NCI-H526 (cell line): ENCODE measurements at regions not wholly inside any gene's neighbourhood (a gene's known extent, or its start where the extent isn't known, plus 50 kb on each side); places are given as distances from the start of the nearest gene placed in this dataset.

Experiments
- DNase-seq, 2 experiments: peaks; one replicate each; lab custom pipeline; 2025; lab: John Stamatoyannopoulos, UW

DNA sequence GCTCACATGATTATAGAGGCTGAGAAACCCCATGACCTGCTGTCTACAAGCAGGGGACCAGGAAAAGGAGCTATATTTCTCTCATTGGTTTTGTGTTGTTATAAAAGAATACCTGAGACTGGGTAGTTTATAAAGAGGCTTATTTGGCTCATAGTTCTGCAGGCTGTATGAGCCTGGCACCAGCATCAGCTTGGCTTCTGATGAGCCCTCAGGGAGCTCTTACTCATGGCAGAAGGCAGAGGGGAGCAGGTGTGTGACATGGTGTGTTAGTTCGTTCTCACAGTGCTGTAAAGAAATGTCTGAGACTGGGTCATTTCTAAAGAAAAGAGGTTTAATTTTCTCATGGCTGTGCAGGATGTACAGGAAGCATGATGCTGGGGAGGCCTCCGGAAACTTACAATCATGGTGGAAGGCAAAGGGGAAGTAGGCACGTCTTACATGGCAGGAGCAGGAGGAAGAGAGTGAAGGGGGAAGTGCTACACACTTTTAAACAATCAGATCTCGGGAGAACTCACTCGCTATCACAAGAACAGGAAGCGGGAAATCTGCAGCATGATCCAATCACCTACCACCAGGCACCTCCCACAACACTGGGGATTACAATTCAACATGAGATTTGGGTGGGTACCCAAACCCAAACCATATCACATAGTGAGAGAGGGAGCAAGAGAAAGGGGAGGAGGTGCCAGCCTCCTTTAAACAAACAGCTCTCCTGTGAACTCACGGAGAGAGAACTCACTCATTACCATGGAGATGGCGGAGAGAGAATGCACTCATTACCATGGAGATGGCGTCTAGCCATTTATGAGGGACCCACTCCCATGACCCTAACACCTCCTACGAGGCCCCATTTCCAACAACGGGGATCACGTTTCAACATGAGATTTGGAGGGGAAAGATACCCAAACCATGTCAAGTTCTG, 133.4 kb downstream of the JCAD start:
- no peak for DNase-seq

DNA sequence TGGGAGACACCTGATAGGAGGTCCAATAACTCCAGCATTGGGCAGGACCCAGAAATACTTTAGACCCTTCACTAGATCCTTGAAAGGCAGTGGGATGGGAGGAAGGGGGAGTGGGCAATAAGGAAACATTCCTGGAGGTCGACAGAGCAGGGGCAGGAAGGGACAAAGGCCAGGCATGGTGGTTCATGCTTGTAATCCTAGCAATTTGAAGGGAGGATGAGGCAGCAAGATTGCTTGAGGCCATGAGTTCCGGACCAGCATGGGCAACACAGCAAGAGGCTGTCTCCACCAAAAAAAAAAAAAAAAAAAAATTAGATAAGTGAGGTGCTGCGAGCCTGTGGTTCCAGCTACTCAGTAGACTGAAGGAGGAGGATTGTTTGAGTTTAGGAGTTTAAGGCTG, 134.9 kb downstream of the JCAD start:
- DNase-seq: no peak

DNA sequence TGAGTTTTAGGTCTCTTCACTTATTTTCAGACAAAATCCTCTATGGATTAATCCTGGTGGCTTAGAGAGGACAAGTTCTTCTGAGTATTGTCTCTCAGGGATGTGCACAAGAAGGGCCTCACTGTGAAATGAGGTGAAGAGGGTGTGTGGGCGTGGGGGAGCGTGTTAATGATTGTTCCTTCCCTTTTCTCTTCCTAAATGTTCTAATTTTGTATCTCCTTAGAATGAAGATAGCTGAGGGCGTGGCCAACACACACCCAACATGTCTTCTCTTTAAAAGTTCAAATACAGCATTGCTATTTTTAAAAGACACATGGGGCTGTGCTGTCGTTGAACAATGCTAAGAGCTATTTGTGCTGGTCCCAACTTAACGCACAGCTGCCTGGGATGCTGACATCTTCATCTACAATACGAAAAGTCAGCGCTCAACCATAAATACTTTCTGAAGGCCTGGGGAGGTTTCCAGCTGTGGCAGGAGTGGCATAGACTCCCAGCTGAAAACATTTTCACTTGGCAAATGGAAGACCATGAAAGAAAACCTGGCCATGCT, 135.9 kb downstream of the JCAD start:
- DNase-seq: no peak

DNA sequence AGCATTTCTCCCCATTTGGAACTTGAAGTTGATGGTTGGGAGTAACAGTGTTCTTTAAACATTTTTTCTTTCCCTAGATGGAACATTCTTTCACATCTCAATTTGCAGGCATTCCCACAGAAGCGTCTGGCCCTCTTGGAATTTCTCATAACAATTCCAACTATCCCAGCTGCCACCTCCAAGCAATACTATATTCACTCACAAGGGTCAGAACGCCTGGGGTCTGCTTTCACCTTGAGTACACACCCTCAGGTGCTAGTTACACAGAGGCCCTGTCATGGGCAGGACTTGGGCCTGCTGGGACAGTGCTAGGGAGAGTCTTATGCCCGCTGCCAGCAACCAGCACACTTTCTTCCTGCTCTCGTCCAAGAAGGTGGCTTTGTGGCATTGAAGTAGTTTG, 136.5 kb downstream of the JCAD start:
- DNase-seq: no peak

DNA sequence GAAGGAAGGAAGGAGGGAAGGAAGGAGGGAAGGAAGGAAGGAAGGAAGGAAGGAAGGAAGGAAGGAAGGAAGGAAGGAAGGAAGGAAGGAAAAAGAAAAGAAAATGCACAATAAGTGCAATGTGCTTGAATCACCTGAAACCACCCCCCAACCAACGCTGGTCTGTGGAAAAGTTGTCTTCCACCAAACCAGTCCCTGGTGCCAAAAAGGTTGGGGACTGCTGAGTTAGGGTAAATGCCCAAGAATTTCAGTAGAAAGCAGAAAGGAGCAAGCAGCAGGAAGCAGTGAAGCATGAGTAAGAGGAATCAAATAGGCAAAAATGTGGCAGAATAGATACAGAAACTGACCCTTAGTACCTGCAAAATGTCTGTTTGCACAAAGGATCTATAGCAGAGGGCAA, 137.2 kb downstream of the JCAD start:
- no peak for DNase-seq

DNA sequence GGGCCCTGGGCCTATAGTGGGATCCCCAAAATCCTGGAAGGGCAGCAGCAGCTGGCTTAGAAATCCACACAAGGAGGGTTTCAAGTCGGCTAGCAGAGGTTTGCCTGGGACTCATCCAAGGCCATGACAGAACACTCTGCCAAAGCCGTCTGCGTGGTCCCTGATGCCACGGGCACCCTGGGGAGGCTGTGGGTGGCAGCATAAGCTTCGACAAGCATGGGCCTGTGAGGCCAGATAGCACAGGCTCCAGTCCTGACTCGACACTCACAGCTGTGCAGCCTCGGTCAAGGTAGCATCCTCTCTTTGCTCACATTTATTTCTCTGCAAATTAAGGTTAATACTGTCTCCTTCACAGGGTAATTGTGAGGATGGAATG, 138.3 kb downstream of the JCAD start:
- DNase-seq: no peak

DNA sequence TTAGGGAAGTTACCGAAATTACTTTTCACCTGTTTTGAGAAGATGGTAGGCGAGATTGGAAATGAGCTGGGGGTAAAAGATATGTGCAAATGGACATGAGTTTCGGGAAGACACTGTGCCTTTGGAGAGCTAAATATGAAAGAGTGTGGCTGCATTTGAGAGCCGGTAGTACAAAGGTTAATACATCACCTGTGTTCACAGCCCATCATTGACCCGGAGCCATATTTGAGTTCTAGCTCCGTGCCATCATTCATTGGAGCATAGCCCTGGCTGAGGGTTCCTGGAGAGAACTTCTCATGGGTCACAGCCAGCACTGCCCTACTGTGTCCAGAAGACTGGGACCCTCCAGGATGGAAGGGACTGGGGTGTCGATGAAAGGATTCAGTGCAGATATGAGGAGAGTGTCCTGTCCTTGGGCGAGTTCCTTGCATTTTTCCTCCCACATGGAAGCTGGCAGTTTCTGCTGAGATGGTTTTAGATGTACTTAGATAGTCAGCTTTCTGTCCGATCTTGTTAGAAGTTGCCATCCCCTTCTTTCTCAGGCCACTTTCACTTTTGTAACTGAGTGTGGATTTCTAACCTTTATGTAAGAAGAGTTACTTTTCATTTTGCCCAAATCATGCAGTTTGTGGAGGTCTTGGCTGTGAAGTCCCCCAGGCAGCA, 138.8 kb downstream of the JCAD start:
- no peak for DNase-seq

DNA sequence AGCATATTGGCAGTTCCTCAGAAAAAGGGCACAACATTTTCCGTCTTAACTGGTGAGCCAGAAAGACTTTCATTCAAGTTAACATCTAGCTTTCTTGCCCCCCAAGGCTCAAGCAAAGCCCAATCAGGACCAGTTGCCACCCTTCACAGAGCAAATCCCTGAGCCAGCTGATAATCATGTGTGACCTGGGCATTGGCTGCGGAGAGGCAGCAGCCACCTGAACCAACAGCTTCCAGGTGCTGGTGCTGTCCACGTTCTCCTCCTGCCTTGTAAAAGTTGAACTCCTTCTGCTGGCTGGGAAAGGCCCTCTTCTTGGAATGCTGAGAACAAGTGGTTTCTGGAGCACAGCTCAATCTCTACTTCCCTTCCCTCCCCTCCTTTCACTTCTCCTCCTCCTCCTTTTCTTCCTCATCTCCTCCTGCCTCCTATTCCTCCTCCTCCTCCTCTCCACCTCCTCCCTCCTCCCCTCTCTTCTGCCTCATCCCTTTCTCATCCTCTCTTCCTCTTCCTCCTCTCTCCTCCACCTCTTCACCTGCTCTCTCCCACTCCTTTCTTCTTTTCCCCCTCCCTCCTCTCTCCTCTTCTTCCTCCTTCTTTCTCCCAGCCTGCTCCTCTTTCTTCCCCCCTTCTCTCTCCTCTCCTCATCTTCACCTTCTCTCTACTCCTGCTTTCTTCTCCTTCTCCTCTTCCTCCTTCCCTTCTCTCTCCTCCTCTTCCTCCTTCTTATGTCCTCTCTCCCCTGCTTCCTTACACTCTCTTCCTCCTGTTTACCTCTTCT, 140.6 kb downstream of the JCAD start:
- DNase-seq: no peak

DNA sequence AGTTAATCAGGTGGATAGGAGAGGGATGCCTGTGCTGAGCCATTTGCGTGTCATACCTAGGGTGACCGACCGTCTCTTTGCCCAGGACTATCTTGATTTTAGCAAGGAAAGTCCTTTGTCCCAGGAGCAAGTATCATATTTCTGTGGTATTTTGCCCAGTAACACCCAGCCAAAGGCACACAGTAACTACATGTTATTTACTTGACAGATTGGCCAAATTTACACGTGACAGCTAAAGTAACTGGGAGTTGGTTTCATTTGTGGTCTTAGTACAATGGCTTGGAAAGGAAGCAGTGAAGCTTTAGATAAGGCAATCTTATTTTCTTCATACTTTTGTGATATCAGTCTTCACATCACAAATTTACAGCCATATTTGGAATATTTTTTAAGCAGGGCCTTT, 142.1 kb downstream of the JCAD start:
- DNase-seq: no peak

DNA sequence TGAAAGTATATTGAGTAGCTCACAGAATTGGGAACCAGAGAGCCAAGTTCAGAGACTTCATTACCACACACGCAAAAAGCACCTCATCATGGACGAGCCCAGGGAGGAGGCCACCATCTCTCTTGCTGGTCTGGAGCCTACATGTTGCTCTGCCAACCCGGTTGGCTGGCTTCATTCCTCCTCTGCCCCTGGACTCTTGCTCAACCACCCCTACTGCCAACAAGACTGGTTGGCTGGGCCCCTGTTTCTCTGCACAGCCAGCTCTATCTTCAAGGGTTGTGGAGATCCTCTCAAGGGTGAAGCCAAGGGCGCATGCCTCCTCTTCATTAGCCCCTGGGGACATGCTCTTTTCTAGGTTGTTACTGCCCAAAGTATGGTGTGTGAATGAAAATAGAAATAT, 142.7 kb downstream of the JCAD start:
- DNase-seq: no peak

DNA sequence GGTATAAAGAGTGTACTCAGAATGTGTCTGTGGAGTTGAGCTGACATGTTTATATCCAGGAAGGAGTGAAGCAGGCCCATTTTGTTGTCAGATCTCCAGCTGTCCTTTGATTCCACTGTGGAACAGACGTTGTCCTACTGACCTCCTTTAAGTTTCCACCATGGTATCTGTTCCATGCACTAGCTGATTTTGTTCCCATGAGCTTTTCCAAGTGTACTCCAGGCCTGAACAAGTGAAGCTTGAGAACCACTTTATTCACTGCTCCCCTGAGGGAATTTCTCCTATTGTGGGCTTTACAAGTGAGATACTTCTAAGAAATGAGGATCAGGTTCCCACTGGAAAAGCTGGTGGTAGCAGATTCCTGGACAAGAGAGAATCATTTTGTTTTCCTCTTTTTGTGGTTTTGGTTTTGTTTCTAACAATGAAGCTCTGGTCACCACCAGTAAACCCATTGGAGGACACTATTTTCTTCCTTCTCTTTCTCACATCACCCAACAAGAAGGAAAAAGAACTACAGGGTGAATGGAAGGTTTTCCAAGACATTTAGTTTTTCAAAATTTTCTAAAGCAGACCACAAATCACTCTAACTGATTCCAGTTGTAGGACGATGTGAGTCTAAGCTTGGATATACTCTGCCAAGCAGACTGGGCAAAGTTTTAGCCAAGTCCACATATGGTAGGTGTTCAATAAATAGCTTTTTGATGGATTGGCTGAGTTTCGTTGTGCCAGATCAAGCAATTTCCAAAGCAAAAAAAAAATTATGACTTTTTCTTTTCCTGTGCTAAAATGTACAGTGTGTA, 144.2 kb downstream of the JCAD start:
- DNase-seq: no peak

DNA sequence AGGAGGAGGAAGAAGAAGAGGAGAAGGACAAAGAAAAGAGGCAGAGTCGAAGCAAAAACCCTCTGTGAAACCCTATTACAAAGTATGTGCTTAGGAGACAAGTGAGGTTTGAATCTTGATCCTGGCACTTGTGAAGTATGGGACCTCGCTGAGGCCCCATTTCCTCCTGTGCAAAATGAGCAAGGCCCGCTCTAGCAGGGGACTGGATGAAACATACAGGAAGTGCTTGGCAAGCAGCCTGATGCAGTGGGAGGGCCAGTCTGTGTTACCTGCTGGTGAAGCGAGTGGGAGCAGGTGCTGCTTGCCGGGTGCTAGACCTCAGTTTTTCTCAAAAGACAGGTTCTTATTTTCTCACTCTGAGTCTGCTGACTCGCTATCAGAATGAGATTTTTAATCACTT, 150.4 kb downstream of the JCAD start:
- DNase-seq: no peak

DNA sequence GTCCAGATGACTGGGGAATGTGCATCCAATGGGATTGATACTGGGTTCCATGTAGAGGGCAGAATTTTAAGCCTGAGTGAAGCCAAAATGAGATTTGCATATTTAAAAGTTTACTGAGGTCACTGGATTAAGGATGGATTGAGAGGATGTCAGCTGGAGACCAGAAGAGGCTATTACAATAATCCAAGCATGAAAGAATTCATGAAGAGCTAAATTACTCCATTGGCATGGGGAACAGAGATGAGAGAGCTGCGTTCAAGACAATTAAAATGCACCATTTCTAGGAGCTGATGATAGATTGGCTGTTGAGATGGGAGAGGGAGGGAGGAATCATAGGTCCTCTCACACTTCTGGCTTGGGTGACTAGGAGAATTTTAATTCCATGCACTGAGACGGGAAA, 158.5 kb downstream of the JCAD start:
- DNase-seq: no peak

DNA sequence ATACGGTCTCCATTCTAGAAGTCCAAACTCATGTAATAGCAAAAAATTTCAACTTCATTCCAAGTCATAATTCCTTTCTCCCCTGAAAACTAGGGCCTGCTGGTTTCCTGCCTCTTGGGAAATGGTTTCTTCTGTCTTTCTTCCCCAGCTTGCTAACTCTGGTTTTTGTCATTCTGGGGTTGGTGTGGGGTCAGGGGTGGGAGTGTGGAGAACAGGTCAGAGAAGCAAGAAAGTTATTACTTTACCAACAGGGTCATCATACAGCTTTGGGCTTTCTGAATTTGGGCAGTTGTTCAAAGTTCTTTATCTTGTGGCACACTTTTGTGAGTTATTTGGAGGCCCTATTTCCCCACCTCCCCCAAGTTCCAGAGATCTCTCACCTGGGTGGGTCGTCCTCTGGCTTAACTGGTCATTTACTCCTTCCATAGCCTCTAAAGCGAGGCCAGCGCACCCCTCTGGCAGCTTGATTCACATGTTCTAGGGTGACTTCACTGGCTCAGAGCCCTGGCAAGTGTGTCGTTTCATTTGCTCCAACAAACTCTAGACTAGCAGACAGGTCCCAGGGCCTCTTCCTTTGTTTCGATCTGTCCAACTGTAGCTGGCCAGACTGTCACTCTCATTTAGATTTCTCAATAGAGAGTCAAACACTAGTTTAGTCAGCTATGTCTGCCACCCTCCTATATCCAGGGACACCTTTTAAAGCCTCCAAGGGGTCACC, 161.2 kb downstream of the JCAD start:
- no peak for DNase-seq

DNA sequence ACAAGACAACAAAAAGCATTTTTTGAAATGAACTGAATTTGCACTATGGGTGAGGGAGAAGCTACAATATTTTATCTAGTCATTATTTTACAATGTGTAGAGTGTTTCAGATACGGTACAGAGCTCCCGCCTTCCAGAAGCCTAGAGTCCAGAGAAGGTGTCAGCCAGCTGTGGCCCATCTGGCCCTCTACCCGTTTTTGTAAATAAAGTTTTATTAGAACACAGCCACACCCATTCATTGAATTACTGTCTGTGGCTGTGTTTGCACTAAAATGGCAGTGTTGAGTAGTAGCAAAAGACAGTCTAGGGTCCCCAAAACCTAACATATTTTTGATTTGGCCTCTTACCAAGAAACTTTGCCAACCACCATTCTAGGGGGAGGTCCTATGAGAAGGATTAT, 162.0 kb downstream of the JCAD start:
- no peak for DNase-seq

DNA sequence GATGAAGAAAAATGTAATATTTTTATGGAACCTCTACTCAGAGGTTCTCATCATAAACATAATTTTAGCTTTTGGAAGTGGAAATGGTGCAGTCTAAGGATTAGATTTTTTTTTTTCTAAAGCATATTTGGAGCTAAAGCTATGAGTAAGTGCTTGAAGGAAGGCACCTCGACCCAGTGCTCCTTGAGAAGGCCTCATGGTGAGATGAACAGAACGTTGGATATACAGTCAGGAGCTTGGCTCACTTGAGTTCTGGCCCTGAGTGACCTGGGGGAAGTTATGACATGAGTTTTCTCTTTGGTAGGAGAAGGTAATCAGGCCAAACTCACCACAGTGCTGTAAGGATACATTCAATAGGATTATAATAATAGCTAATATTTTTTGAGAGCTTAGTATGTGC, 163.3 kb downstream of the JCAD start:
- DNase-seq: no peak

DNA sequence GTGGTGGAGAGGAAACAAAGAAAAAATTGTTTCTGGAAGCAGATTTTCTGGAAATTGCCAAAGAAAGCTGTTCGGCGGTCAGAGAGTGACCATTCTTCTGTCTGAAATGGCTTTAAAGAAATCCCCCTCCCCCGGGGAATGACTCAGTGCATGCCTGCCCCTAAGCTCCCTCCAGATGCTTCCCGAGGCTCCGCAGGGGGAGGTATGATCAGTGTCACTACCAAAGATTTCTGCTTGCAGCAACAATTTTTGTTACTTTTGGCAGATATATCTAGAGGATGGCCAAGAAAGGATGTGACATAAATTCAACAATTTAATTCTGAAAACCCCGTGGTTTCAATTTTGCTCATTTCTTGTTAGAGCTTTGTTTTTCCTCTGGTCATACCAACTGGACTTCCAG, 163.9 kb downstream of the JCAD start:
- no peak for DNase-seq

DNA sequence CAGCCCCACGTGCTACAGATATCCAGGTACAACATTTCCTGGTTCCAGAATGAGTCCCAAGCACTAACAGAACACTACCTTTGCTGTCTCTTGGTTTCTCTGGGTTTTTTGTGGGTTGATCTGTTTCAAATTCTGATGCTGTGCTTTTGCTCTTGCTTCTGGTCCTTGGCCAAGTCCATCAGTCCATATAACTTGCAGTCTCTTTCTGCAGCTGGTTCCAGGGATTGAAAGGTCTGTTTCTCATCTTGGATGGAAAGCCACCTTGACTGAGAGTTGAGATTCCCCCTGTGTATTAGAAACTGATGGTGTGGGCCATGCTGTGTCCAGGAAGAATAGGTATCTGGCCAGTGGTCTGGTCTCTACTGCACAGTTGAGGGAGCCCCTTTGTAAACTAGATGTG, 171.1 kb downstream of the JCAD start:
- no peak for DNase-seq

DNA sequence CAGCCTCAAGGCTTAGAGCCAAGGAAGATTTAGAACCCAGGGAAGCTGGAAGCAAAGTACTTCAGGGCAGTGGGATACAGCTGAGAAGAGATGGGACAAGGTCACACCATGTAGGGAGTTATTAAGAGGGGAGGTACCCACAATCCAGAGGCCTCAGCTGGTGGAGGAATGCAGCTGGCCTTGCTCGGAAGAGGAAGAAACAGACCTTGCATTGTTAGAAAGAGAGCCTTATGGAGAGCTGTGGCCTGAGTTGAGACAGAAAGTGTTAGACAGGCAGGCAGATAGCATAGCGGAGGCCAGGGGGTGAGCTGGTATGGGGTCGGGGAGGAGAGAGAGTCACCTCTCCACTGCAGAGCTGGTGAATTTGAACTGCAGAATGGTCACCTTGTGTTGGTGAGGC, 173.1 kb downstream of the JCAD start:
- DNase-seq: no peak

DNA sequence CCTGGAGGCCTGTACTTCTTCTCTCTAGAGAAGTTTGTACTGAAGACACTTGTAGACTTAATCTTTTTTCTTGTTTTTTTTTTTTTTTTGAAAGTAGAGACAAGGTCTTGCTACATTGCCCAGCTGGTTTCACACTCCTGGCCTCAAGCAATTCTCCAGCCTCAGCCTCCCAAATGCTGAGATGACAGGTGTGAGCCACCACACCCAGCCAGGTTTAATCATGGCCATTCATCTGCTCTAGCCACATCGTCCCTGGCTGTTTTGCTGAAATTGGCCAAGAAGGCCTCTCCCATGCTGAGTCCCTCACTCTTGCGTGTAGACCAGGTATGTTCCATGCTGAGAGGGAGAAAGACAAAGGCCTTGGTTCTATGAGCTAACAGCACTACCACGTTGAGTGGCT, 176.2 kb downstream of the JCAD start:
- no peak for DNase-seq

DNA sequence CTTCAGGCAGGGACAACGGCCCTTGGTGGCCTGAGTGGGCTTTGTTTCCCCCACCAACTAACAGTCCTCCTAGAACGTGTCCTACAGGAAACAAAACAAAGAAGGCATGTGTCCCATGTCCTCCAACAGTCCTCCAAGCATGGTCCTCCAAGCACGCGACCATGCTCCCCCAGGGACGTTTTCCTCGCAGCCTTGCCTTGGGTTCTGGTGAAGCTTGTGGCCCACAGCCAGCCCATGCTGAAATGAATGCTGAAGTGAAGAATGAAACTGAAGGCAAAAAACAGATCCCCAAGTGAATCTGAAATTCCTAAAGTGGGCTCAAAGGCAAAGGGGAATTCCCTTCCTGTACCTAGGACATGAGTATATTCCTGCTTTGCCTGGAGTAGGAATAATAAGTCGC, 176.6 kb downstream of the JCAD start:
- no peak for DNase-seq
